ES-I3 (cell line): ENCODE measurements at regions not wholly inside any gene's neighbourhood (a gene's known extent, or its start where the extent isn't known, plus 50 kb on each side); places are given as distances from the start of the nearest gene placed in this dataset.

ENCODE experiments used
- H3K36me3 ChIP-seq: 2 replicates; pipeline ENCODE4 v1.6.1; 2013; ENCODE audit warnings: mild to moderate bottlenecking, low read length, control low read depth, moderate library complexity; ENCODE audit not compliant: insufficient read depth
- H3K4me1 ChIP-seq: 2 replicates; pipeline ENCODE4 v1.6.1; 2013; ENCODE audit warnings: mild to moderate bottlenecking, control low read depth, low read length; ENCODE audit not compliant: insufficient read depth
- H3K9ac ChIP-seq: 2 replicates; pipeline ENCODE4 v1.6.1; 2013; ENCODE audit warnings: low read depth, mild to moderate bottlenecking, low read length, moderate library complexity
- H3K9me3 ChIP-seq: 2 replicates; pipeline ENCODE4 v1.6.1; 2013; ENCODE audit warnings: mild to moderate bottlenecking, low read length, moderate library complexity; ENCODE audit not compliant: control insufficient read depth, insufficient read depth

- Histone ChIP-seq H3K4me1 (peaks cover 8% of the 10 kb centered on the region; the same call in 1 of the 2 replicates), H3K9me3 (no peaks in the 10 kb centered on the region), H3K9ac (no peak overlapping the region), H3K36me3 (no peaks in the 10 kb centered on the region)
Observed at GRCh38 chr11:116460156-116460920, 312.4 kb downstream of the BUD13 start.

- Histone ChIP-seq H3K9me3 (no peaks in the 10 kb centered on the region), H3K4me1 (peaks cover 8% of the 10 kb centered on the region; the same call in 1 of the 2 replicates), H3K36me3 (no peaks in the 10 kb centered on the region), H3K9ac (no peak overlapping the region)
Observed at GRCh38 chr11:116459185-116460045, 313.4 kb downstream of the BUD13 start.

DNA sequence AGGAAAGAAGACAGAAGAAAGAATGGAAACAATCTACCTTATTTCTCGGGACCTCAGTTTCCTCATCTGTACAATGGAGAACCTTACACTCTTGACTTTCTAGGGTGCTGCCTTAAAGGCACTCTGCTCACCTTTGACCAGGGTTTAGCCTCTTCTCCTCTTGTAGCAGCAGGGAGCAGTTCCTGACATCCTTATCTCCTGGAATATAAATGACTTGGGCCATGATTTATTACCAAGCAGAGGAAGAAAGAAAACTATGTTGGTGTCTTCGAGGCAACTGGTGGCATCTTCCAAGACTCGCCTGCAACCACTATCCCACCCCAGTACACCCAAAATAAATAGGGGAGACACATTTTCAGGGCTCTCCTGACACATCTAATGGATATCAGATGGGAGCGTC is 314.2 kb downstream of the BUD13 start:
- Histone ChIP-seq H3K4me1 (peaks cover 8% of the 10 kb centered on the region; the same call in 1 of the 2 replicates), H3K36me3 (no peaks in the 10 kb centered on the region), H3K9ac (no peak overlapping the region), H3K9me3 (no peaks in the 10 kb centered on the region)

DNA sequence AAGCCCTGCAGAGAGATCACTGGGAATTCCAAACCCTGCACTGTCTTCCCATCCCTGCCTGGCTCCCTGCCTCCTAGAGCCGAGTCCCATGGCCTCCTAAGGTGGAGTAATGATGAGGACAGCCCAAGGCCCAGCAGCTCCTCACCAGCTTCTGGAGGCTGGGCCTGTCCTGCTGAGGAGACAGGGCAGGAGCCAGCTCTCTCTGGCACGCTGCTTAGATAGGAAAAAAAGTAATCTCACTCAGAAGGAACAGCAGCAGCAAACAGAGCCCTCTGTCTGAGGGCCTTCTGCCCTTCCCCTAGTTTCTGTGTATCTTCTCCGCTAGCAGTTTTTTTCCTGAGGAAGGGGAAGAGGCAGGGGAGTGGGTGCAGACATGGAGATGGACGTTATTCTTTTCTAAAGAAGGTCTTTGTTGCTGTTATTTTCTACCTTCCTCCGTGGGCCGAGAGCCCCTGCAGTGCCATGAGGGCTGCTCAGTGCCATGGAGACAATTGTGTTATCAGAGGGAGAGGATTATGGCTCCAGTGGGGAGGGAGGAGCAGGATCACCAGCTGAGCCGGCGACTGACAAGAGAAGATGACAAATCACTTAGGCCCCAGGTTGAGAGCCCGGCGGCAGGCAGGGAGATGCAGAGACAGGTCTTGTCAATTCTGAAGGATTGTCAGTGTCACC is 315.3 kb downstream of the BUD13 start:
- Histone ChIP-seq H3K9ac (no peak overlapping the region), H3K9me3 (no peaks in the 10 kb centered on the region), H3K36me3 (no peaks in the 10 kb centered on the region), H3K4me1 (peaks cover 8% of the 10 kb centered on the region; the same call in 1 of the 2 replicates)

DNA sequence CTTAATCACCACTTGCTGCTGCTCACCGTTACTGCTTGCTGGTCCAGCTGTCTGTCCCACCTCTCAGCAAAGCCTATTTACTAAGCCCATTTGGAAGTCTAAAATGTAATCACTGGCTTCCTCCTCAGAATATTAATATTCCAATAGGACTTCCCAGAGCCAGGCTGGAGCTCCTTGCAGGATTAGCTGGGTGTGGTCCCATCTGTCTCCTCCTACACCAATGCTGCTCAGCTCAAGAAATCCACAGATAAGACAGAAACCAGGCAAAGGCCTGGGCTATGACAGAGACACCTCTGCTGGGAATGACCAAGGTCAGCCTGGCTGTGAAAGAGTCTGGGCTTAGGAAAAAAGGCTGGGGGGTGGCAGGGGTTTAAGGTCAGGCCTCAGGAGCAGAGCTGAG is 317.8 kb downstream of the BUD13 start:
- H3K4me1 ChIP-seq = no peaks in the 10 kb centered on the region
- no peaks in the 10 kb centered on the region; the same call in 1 of the 2 replicates for H3K9me3 ChIP-seq
- no peak overlapping the region for H3K9ac ChIP-seq
- no peaks in the 10 kb centered on the region for H3K36me3 ChIP-seq

DNA sequence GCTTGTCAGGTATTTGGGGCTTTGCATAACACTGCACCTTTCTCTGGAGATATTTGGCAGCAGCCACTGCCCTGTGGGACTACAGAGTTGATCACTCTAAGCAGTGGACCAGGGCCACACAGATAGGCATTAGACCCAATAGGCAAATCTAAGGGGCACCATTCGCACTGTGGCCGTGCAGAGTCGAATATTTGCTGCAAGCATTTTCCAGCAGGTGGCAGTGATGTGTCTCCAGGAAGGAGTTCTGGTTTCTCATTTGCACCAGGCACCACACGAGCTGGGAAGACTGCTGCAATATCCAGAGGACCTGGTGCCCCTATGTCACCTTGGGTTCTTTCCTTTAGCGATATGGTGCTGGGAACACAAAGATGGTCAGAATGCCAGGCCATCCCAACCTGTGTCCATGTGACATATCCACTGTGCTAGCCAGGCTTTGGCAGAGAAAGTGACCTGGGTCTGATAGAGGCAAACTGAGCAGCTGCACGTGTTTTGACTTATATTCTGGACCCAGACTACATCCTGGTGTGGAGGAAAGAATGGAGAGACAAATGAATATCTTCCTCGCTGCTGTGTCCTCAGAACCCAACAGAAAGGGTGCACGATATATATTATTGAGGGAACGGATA is 318.7 kb downstream of the BUD13 start:
- no peaks in the 10 kb centered on the region for H3K36me3 ChIP-seq
- H3K9me3 ChIP-seq = peaks cover 4% of the 10 kb centered on the region; the same call in 1 of the 2 replicates
- no peak overlapping the region for H3K9ac ChIP-seq
- no peaks in the 10 kb centered on the region for H3K4me1 ChIP-seq

DNA sequence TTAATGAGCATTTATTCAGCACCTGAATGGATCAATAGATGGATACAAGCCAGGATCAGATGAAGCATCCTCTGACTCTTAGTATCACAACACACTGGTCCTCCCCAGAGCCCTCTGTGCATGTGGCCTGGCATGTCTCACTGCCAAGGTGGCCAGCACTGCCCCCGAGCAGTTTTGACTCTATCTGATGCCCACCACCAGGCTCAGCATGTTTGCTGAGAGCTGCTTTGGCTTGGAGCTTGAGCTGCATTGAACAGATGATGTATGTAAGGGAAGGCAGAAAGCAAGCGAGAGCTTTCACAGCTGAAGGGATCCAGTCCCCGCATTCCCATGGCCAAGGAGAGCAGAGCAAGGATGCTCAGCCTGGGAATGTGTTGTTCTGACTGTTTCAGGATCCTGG is 320.3 kb downstream of the BUD13 start:
- Histone ChIP-seq H3K9ac (no peak overlapping the region), H3K9me3 (peaks cover 11% of the 10 kb centered on the region), H3K4me1 (no peaks in the 10 kb centered on the region), H3K36me3 (no peaks in the 10 kb centered on the region)

DNA sequence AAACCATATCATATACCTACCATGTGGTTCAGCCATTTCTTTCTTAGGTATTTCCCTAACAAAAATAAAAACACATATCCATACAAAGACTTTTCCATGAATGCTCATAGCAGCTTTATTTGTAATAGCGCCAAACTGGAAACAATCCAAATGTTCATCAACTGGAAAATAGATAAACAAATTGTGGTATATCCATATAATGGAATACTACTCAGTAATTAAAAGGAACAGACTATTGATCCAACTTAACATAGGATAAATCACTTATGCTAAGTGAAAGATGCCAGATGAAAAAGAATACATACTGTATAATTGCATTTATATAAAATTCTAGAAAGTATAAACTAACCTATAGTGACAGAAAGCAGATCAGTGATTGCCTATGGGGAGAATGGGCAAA is 323.3 kb downstream of the BUD13 start:
- Histone ChIP-seq H3K9ac (no peak overlapping the region), H3K9me3 (peaks cover 11% of the 10 kb centered on the region), H3K36me3 (no peaks in the 10 kb centered on the region), H3K4me1 (no peaks in the 10 kb centered on the region; the same call in 1 of the 2 replicates)

- H3K9me3 ChIP-seq = peaks cover 31% of the 10 kb centered on the region
- no peaks in the 10 kb centered on the region; the same call in 1 of the 2 replicates for H3K36me3 ChIP-seq
- peak overlapping the region; percentile 5; the same call in 1 of the 2 replicates for H3K9ac ChIP-seq
- no peaks in the 10 kb centered on the region; the same call in 1 of the 2 replicates for H3K4me1 ChIP-seq
Observed at GRCh38 chr11:116446048-116446941, 326.5 kb downstream of the BUD13 start.

DNA sequence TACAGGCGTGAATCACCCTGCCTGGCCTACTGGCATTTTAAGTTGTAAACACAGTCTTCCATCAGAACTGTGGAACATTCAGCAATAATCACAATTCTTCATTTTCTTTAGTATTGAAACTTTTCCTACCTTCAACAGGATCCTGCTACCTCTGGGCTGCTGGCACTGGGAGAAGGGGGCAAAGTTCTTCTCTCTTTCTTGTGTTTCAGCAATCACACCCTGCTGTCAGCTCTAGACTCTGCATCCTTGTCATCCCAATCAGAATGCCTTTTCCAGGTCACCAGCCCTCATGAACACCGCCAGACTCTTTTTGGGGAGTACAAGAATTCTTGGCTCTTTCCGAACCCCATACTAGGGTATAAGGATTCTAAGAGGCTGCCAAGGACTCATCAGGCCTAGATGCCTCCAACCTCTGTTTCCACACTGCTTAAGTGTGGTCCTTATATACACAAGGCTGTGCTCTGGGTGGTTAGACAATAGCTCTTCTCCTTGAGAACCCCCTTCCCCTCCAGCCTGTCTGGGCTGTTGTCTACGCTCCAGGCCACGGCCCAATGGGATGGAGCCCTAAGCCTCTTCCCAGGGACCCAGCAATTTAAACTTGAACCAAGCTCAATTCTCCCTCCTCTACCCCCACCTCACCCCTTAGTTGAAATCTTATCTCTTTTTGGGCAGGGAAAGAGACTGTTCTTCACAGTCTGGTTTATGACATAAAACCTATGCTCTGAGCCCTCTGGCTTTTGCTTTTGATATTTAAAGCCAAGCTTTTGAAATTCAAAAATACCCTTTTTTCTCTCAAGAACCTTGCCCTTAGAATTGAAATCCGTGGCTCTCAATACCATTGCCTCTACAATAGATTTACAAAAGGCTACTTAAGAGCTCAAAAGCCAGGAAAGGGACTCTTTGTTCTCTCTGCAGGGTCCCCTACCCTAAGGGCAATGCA is 327.4 kb downstream of the BUD13 start:
- H3K9me3 ChIP-seq = peaks cover 40% of the 10 kb centered on the region
- H3K36me3 ChIP-seq = no peaks in the 10 kb centered on the region; the same call in 1 of the 2 replicates
- peak overlapping the region; percentile 43 for H3K9ac ChIP-seq
- no peaks in the 10 kb centered on the region; the same call in 1 of the 2 replicates for H3K4me1 ChIP-seq

- Histone ChIP-seq H3K4me1 (no peaks in the 10 kb centered on the region; the same call in 1 of the 2 replicates), H3K9me3 (peaks cover 35% of the 10 kb centered on the region), H3K36me3 (peaks cover 3% of the 10 kb centered on the region; the same call in 1 of the 2 replicates), H3K9ac (no peak overlapping the region)
Observed at GRCh38 chr11:116442238-116442752, 330.5 kb downstream of the BUD13 start.

DNA sequence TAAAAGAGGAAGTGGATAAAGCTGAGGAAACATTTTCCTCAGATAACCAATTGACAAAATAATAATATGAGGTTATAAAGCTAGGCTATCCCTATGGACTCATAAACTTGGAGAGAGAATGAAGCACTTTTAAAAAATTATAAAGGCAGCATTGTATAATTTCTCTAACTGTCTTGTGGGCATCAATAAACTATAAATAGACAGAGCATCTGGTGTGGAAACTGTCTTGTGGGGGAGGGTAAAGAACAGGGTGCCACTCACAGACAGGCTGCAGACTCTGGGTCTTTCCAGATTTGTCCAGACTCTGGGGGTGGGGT is 333.5 kb downstream of the BUD13 start:
- H3K9ac ChIP-seq = no peak overlapping the region
- peaks cover 3% of the 10 kb centered on the region; the same call in 1 of the 2 replicates for H3K36me3 ChIP-seq
- no peaks in the 10 kb centered on the region for H3K4me1 ChIP-seq
- peaks cover 35% of the 10 kb centered on the region for H3K9me3 ChIP-seq
